ENCODE measurements at regions not wholly inside any gene's neighbourhood (a gene's known extent, or its start where the extent isn't known, plus 50 kb on each side); places are given as distances from the start of the nearest gene placed in this dataset.

DNA sequence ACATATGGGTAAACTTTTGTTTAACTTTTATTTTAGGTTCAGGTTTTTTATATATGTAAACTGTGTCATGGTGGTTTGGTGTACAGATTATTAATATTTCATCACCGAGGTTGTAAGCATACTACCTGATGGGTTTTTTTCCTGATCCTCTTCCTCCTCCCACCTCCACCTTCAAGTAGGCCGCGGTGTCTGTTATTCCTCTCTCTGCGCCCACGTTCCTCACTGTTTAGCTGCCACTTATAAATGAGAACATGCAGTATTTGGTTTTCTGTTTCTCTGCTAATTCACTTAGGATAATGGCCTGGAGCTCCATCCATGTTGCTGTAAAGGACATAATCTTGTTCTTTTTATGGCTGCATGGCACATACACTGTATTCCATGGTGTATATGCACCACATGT lies 1000.0 kb upstream of the CELF2 start (continued):
- TF ChIP-seq, protein P1, sequence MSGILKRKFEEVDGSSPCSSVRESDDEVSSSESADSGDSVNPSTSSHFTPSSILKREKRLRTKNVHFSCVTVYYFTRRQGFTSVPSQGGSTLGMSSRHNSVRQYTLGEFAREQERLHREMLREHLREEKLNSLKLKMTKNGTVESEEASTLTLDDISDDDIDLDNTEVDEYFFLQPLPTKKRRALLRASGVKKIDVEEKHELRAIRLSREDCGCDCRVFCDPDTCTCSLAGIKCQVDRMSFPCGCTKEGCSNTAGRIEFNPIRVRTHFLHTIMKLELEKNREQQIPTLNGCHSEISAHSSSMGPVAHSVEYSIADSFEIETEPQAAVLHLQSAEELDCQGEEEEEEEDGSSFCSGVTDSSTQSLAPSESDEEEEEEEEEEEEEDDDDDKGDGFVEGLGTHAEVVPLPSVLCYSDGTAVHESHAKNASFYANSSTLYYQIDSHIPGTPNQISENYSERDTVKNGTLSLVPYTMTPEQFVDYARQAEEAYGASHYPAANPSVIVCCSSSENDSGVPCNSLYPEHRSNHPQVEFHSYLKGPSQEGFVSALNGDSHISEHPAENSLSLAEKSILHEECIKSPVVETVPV (CRISPR knock-in tag; IDR thresholded peaks at IDR 0.05) = no peak
- TF ChIP-seq TCF4 (CRISPR knock-in tag; IDR thresholded peaks at IDR 0.05; ENCODE audit: borderline replicate concordance) = no peak
- no peak for TF ChIP-seq TOX (CRISPR knock-in tag; IDR thresholded peaks at IDR 0.05; ENCODE audit: borderline replicate concordance)
- no peak for TF ChIP-seq ZNF70 (CRISPR knock-in tag; IDR thresholded peaks at IDR 0.05)

DNA sequence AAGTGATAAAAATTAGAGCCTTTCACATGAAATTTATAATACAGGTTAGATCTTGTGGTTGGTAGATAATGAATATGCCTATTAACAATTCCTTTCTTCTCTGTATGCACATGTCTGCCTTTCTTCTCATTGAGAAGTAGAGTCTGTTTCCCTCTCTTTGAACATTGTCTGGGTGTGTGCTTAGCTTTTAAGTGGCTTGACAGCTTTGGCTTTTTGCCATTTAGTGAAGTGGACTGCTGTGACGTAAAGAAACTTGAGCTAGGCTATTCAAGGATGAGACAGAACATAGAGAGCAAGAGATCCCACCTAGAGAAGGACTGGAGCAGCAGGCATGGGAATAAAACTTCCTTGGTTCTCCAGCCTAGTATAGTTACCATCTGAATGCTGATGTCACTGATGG lies 996.7 kb upstream of the CELF2 start:
- no peak for TF ChIP-seq ZNF565 (CRISPR knock-in tag; conservative IDR thresholded peaks at IDR 0.05; ENCODE audit: low read depth)
- ATAC-seq = no peak

DNA sequence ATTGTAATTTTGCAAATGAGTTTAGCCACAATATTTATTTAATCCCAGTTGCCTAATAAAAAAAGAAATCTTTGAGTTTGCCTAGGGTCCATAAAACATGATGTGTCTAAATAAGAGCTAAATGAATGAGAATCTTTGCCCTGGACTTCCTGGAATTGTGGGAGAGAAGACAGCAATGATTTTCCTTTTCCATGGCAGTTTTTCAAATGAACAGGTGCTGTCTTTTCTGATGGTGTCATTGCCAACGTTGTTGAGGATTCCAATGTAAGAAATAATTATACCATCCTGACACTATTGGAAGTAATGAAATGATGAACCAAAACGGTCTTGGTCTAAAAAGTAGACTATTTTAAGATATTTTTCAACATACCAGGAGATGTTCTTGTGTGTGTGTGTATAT lies 984.7 kb upstream of the CELF2 start:
- TF ChIP-seq ISL1 (CRISPR knock-in tag; IDR thresholded peaks at IDR 0.05) (no peak), TCF4 (CRISPR knock-in tag; IDR thresholded peaks at IDR 0.05; ENCODE audit: borderline replicate concordance) (no peak), ESRRG (CRISPR knock-in tag; IDR thresholded peaks at IDR 0.05) (no peak), GLIS3 (CRISPR knock-in tag; IDR thresholded peaks at IDR 0.05) (no peak)
- no peak for ATAC-seq

DNA sequence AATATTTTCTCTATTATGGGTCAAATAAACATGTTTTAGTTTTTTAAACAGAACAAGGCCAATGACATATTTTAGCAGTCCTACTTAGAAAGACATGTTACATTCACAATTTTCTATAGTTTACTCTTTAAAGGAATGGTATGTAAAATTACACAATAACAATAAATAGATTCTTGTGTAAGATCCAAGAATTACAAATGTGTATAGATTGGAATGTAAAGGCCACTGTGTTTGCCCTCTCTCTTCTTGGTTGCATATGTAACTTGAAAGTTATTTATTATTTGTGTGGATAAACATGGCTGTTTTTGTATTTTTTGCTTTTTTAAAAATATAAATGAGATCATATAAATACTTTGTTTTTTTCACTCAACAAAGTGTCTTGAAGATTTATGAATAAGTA lies 979.3 kb upstream of the CELF2 start:
- TF ChIP-seq ZC3H10 (CRISPR knock-in tag; IDR thresholded peaks at IDR 0.05) (no peak), BACH2 (CRISPR knock-in tag; IDR thresholded peaks at IDR 0.05; ENCODE audit: borderline replicate concordance) (no peak), ZNF565 (CRISPR knock-in tag; conservative IDR thresholded peaks at IDR 0.05; ENCODE audit: low read depth) (no peak), SNAI2 (CRISPR knock-in tag; IDR thresholded peaks at IDR 0.05) (no peak), CSDC2 (CRISPR knock-in tag; IDR thresholded peaks at IDR 0.05) (no peak), PPARA (CRISPR knock-in tag; IDR thresholded peaks at IDR 0.05; ENCODE audit: borderline replicate concordance) (no peak), GLIS3 (CRISPR knock-in tag; IDR thresholded peaks at IDR 0.05) (no peak), ZNF8 (CRISPR knock-in tag; IDR thresholded peaks at IDR 0.05) (no peak), ZFP30 (CRISPR knock-in tag; IDR thresholded peaks at IDR 0.05) (no peak), RARB (CRISPR knock-in tag; IDR thresholded peaks at IDR 0.05) (no peak), ZNF70 (CRISPR knock-in tag; IDR thresholded peaks at IDR 0.05) (no peak), OSR1 (CRISPR knock-in tag; IDR thresholded peaks at IDR 0.05) (no peak), ISL1 (CRISPR knock-in tag; IDR thresholded peaks at IDR 0.05) (no peak)
- TF ChIP-seq, protein P2, sequence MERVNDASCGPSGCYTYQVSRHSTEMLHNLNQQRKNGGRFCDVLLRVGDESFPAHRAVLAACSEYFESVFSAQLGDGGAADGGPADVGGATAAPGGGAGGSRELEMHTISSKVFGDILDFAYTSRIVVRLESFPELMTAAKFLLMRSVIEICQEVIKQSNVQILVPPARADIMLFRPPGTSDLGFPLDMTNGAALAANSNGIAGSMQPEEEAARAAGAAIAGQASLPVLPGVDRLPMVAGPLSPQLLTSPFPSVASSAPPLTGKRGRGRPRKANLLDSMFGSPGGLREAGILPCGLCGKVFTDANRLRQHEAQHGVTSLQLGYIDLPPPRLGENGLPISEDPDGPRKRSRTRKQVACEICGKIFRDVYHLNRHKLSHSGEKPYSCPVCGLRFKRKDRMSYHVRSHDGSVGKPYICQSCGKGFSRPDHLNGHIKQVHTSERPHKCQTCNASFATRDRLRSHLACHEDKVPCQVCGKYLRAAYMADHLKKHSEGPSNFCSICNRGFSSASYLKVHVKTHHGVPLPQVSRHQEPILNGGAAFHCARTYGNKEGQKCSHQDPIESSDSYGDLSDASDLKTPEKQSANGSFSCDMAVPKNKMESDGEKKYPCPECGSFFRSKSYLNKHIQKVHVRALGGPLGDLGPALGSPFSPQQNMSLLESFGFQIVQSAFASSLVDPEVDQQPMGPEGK (CRISPR knock-in tag; IDR thresholded peaks at IDR 0.05; ENCODE audit: borderline replicate concordance) = no peak
- ATAC-seq = no peak

DNA sequence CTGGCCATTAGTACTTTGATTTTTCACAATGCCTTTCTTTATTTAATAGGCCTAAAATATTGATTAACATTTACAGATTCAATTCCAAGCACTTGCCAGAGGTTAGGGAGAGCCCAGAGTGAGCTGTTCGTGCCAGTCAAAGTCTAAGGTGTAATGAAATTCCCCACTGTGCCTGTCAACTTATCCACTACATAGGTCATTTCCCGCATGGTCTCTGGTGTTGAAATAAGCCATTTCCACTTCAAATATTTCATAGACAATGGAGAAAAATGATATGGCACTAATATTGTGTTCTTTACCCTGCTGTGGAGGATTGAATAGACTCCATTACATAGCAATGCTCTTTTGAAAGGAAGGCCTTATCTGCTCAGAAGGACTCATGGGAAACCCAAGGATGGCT lies 978.1 kb upstream of the CELF2 start:
- no peak for ATAC-seq
- TF ChIP-seq TOX (CRISPR knock-in tag; IDR thresholded peaks at IDR 0.05; ENCODE audit: borderline replicate concordance) = no peak
- TF ChIP-seq, protein P2 (CRISPR knock-in tag; IDR thresholded peaks at IDR 0.05; ENCODE audit: borderline replicate concordance) = no peak
- TF ChIP-seq, protein P3, sequence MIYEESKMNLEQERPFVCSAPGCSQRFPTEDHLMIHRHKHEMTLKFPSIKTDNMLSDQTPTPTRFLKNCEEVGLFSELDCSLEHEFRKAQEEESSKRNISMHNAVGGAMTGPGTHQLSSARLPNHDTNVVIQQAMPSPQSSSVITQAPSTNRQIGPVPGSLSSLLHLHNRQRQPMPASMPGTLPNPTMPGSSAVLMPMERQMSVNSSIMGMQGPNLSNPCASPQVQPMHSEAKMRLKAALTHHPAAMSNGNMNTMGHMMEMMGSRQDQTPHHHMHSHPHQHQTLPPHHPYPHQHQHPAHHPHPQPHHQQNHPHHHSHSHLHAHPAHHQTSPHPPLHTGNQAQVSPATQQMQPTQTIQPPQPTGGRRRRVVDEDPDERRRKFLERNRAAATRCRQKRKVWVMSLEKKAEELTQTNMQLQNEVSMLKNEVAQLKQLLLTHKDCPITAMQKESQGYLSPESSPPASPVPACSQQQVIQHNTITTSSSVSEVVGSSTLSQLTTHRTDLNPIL (CRISPR knock-in tag; IDR thresholded peaks at IDR 0.05; ENCODE audit: low read depth) = no peak
- TF ChIP-seq, protein P4, sequence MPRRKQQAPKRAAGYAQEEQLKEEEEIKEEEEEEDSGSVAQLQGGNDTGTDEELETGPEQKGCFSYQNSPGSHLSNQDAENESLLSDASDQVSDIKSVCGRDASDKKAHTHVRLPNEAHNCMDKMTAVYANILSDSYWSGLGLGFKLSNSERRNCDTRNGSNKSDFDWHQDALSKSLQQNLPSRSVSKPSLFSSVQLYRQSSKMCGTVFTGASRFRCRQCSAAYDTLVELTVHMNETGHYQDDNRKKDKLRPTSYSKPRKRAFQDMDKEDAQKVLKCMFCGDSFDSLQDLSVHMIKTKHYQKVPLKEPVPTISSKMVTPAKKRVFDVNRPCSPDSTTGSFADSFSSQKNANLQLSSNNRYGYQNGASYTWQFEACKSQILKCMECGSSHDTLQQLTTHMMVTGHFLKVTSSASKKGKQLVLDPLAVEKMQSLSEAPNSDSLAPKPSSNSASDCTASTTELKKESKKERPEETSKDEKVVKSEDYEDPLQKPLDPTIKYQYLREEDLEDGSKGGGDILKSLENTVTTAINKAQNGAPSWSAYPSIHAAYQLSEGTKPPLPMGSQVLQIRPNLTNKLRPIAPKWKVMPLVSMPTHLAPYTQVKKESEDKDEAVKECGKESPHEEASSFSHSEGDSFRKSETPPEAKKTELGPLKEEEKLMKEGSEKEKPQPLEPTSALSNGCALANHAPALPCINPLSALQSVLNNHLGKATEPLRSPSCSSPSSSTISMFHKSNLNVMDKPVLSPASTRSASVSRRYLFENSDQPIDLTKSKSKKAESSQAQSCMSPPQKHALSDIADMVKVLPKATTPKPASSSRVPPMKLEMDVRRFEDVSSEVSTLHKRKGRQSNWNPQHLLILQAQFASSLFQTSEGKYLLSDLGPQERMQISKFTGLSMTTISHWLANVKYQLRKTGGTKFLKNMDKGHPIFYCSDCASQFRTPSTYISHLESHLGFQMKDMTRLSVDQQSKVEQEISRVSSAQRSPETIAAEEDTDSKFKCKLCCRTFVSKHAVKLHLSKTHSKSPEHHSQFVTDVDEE (CRISPR knock-in tag; IDR thresholded peaks at IDR 0.05) = no peak
